Thoracic aorta (tissue), 2 donors: ENCODE measurements at regions not wholly inside any gene's neighbourhood (a gene's known extent, or its start where the extent isn't known, plus 50 kb on each side); places are given as distances from the start of the nearest gene placed in this dataset.
"Not testable (repeated sequence)": the region's sequence is repeated elsewhere in the genome, so short reads cannot be mapped to it uniquely, and the experiment has no call there.

Experiments
- ATAC-seq: fragments of 150-250 bp; one replicate; pipeline ENCODE4 v1.8.0; 2017; ENCODE audit warnings: low read depth; ENCODE audit not compliant: insufficient number of reproducible peaks, low FRiP score
- DNase-seq: peaks from one replicate; pipeline ENCODE4 v3.0.0-alpha.2; 2020; ENCODE audit warnings: low spot score
- H3K27ac ChIP-seq, 2 donors: fragments of 200-600 bp; sonication (generic); 1 replicate in 1 of 2; 2 replicates in 1 of 2; pipeline ENCODE4 v1.5.1; 2016; ENCODE audit warnings: mild to moderate bottlenecking in 2 of 2, moderate library complexity in 2 of 2
- H3K27me3 ChIP-seq: fragments of 200-600 bp; sonication (generic); replicated peaks from 2 replicates; pipeline ENCODE4 v1.6.0; 2016; ENCODE audit warnings: mild to moderate bottlenecking; ENCODE audit not compliant: insufficient read depth
- H3K36me3 ChIP-seq: fragments of 200-600 bp; sonication (generic); one replicate; pipeline ENCODE4 v1.5.1; 2016
- H3K4me1 ChIP-seq, 2 donors: fragments of 200-600 bp; sonication (generic); 1 replicate in 1 of 2; 2 replicates in 1 of 2; pipeline versions ENCODE4 v1.5.1 to v1.6.0; 2016; ENCODE audit warnings: low read depth in 2 of 2, mild to moderate bottlenecking in 1 of 2; ENCODE audit not compliant: control insufficient read depth in 1 of 2
- H3K4me3 ChIP-seq: fragments of 200-600 bp; sonication (generic); 2 replicates; pipeline ENCODE4 v1.5.1; 2016; ENCODE audit warnings: mild to moderate bottlenecking
- H3K9me3 ChIP-seq: fragments of 200-600 bp; sonication (generic); 2 replicates; pipeline ENCODE4 v1.5.1; 2016
- CTCF ChIP-seq: fragments of 200-600 bp; sonication (generic); IDR thresholded peaks from one replicate; pipeline ENCODE4 v1.5.1; 2019; ENCODE audit warnings: antibody characterized with exemption

GRCh38 chr2:56583796-56584315 lies 400.1 kb downstream of the CCDC85A start:
- no peaks in the 10 kb centered on the region for H3K36me3 ChIP-seq
- H3K9me3 ChIP-seq: no peaks in the 10 kb centered on the region
- H3K4me1 ChIP-seq: no peaks in the 10 kb centered on the region
- no peak for DNase-seq
- ATAC-seq: no peak
- H3K4me3 ChIP-seq: no peak overlapping the region
- H3K27me3 ChIP-seq: no peaks in the 10 kb centered on the region
- TF ChIP-seq CTCF: no peak
- no peak overlapping the region for H3K27ac ChIP-seq

- ATAC-seq (no peak), DNase-seq (no peak)
- Histone ChIP-seq H3K4me3 (no peak overlapping the region), H3K4me1 (peaks cover 0 to 8% of the 10 kb centered on the region in 2 donors), H3K36me3 (no peaks in the 10 kb centered on the region), H3K27ac (no peak overlapping the region), H3K27me3 (no peaks in the 10 kb centered on the region), H3K9me3 (no peaks in the 10 kb centered on the region)
- no peak for TF ChIP-seq CTCF
Measured at GRCh38 chr2:56587456-56587855, 403.7 kb downstream of the CCDC85A start.

- Histone ChIP-seq H3K9me3 (no peaks in the 10 kb centered on the region), H3K36me3 (no peaks in the 10 kb centered on the region), H3K4me1 (peaks cover 0 to 12% of the 10 kb centered on the region in 2 donors), H3K27me3 (no peaks in the 10 kb centered on the region), H3K4me3 (no peak overlapping the region), H3K27ac (peak overlapping the region in 1 of 2 donors; percentile 9)
- no peak for TF ChIP-seq CTCF
- DNase-seq (no peak), ATAC-seq (no peak)
Measured at GRCh38 chr2:56589194-56589593, 405.4 kb downstream of the CCDC85A start.

- Histone ChIP-seq H3K9me3 (no peaks in the 10 kb centered on the region), H3K4me3 (no peak overlapping the region), H3K27me3 (no peaks in the 10 kb centered on the region), H3K4me1 (peaks cover 0 to 12% of the 10 kb centered on the region in 2 donors), H3K36me3 (no peaks in the 10 kb centered on the region), H3K27ac (peak overlapping the region; percentile 9 to 13)
- ATAC-seq: no peak
- DNase-seq: no peak
- TF ChIP-seq CTCF: no peak
Measured at GRCh38 chr2:56589835-56590234, 406.0 kb downstream of the CCDC85A start.

- H3K27me3 ChIP-seq: no peaks in the 10 kb centered on the region
- H3K36me3 ChIP-seq: no peaks in the 10 kb centered on the region
- H3K4me1 ChIP-seq: peaks cover 0 to 12% of the 10 kb centered on the region in 2 donors
- H3K9me3 ChIP-seq: no peaks in the 10 kb centered on the region
- H3K27ac ChIP-seq: no peak overlapping the region
- H3K4me3 ChIP-seq: no peak overlapping the region
- ATAC-seq: no peak
- DNase-seq: no peak
- no peak for TF ChIP-seq CTCF
Measured at GRCh38 chr2:56590611-56591010, 406.8 kb downstream of the CCDC85A start.

- H3K36me3 ChIP-seq, DNase-seq, H3K9me3 ChIP-seq, H3K4me1 ChIP-seq, ATAC-seq, H3K27ac ChIP-seq, H3K4me3 ChIP-seq, H3K27me3 ChIP-seq: not testable (repeated sequence)
Measured at GRCh38 chr2:56606086-56606485, 422.3 kb downstream of the CCDC85A start.
